ENCODE measurements at regions not wholly inside any gene's neighbourhood (a gene's known extent, or its start where the extent isn't known, plus 50 kb on each side); places are given as distances from the start of the nearest gene placed in this dataset.

- no peak for DNase-seq (ENCODE audit: low read depth)
Measured at GRCh38 chr15:35854316-35854715, 308.4 kb upstream of the DPH6 start.

GRCh38 chr15:35857567-35858226, 311.7 kb upstream of the DPH6 start:
- DNase-seq (ENCODE audit: low read depth) = no peak

- DNase-seq (ENCODE audit: low read depth) = no peak
Measured at GRCh38 chr15:35858707-35859106, 312.7 kb upstream of the DPH6 start.

GRCh38 chr15:35863655-35864054, 317.7 kb upstream of the DPH6 start:
- DNase-seq (ENCODE audit: low read depth) = no peak

GRCh38 chr15:35867356-35867755, 321.4 kb upstream of the DPH6 start:
- DNase-seq (ENCODE audit: low read depth) = no peak

GRCh38 chr15:35871282-35871681, 325.3 kb upstream of the DPH6 start:
- no peak for DNase-seq (ENCODE audit: low read depth)

- no peak for DNase-seq (ENCODE audit: low read depth)
Measured at GRCh38 chr15:35871812-35872211, 325.8 kb upstream of the DPH6 start.

GRCh38 chr15:35872577-35872976, 326.6 kb upstream of the DPH6 start:
- DNase-seq (ENCODE audit: low read depth) = no peak

- DNase-seq (ENCODE audit: low read depth) = peak; percentile 75
Measured at GRCh38 chr15:35874260-35874905, 328.4 kb upstream of the DPH6 start.

GRCh38 chr15:35876762-35877161, 330.8 kb upstream of the DPH6 start:
- no peak for DNase-seq (ENCODE audit: low read depth)

GRCh38 chr15:35880896-35881295, 334.9 kb upstream of the DPH6 start:
- no peak for DNase-seq (ENCODE audit: low read depth)

- no peak for DNase-seq (ENCODE audit: low read depth)
Measured at GRCh38 chr15:35885870-35886269, 339.9 kb upstream of the DPH6 start.

- DNase-seq (ENCODE audit: low read depth) = peak; percentile 17
Measured at GRCh38 chr15:35886765-35887164, 340.8 kb upstream of the DPH6 start.

- DNase-seq (ENCODE audit: low read depth) = no peak
Measured at GRCh38 chr15:35888815-35889214, 342.9 kb upstream of the DPH6 start.

GRCh38 chr15:35907511-35907910, 361.5 kb upstream of the DPH6 start:
- DNase-seq (ENCODE audit: low read depth) = no peak

- no peak for DNase-seq (ENCODE audit: low read depth)
Measured at GRCh38 chr15:35909414-35909813, 363.4 kb upstream of the DPH6 start.

GRCh38 chr15:35910227-35910626, 364.3 kb upstream of the DPH6 start:
- no peak for DNase-seq (ENCODE audit: low read depth)

GRCh38 chr15:35911052-35911777, 365.2 kb upstream of the DPH6 start:
- DNase-seq (ENCODE audit: low read depth) = no peak

- DNase-seq (ENCODE audit: low read depth) = peak; percentile 6
Measured at GRCh38 chr15:35912196-35912595, 366.2 kb upstream of the DPH6 start.

- no peak for DNase-seq (ENCODE audit: low read depth)
Measured at GRCh38 chr15:35914573-35914972, 368.6 kb upstream of the DPH6 start.

- DNase-seq (ENCODE audit: low read depth) = peak; percentile 10
Measured at GRCh38 chr15:35921046-35921445, 375.1 kb upstream of the DPH6 start.

- peak; percentile 18 for DNase-seq (ENCODE audit: low read depth)
Measured at GRCh38 chr15:35925275-35926006, 379.5 kb upstream of the DPH6 start.
